ENCODE measurements at regions not wholly inside any gene's neighbourhood (a gene's known extent, or its start where the extent isn't known, plus 50 kb on each side); places are given as distances from the start of the nearest gene placed in this dataset.

DNA sequence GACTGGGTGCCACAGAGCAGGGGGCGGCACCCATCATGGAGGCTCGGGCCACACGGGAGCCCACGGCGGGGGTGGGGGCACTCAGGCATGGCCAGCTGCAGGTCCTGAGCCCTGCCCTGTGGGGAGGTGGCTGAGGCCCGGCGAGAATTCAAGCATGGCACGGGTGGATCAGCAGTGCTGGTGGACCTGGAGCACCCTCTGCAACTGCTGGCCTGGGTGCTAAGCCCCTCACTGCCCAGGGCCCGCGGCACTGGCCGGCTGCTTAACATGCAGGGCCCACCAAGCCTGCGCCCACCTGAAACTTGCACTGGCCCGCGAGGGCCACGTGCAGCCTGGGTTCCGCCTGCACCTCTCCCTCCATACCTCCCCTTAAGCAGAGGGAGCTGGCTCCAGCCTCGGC is 258.6 kb downstream of the CENPC start:
- Histone ChIP-seq H3K4me2 (ENCODE audit: low read depth, low read length) (no peak overlapping the region), H3K9ac (ENCODE audit: insufficient read depth, low read depth, low read length) (no peak overlapping the region), H3K36me3 (replicated peaks in 1 of 2; ENCODE audit: control insufficient read depth in 1 of 2, insufficient read depth in 2 of 2, low read length in 2 of 2) (no peaks in the 10 kb centered on the region), H3K4me1 (ENCODE audit: insufficient read depth, low read length) (no peaks in the 10 kb centered on the region), H3K79me2 (ENCODE audit: insufficient read depth, low read length) (no peaks in the 10 kb centered on the region), H3K4me3 (replicated peaks in 1 of 3; ENCODE audit: insufficient read depth in 1 of 3, low read depth in 2 of 3, low read length in 3 of 3) (no peak overlapping the region), H3K27ac (ENCODE audit: extremely low read length, insufficient read depth, low read length) (no peak overlapping the region), H3K9me3 (ENCODE audit: low read length) (no peaks in the 10 kb centered on the region), H4K20me1 (ENCODE audit: insufficient read depth, low read length) (no peaks in the 10 kb centered on the region), H2AFZ (ENCODE audit: low read length) (no peak overlapping the region), H3K27me3 (ENCODE audit: control insufficient read depth in 1 of 2, insufficient read depth in 2 of 2, low read length in 2 of 2) (no peaks in the 10 kb centered on the region)
- DNase-seq (ENCODE audit: low spot score) (no peak), ATAC-seq (no peak), FAIRE-seq (no peak)
- POLR2A ChIA-PET, result no interaction called here
- in situ Hi-C loops (cut with HindIII; ENCODE audit: extremely low pct_ligation_motif_present, low pct_unique_long_range_greater_than_20kb) (no loop called here), intact Hi-C loops (cut with micrococcal nuclease; ENCODE audit: unreplicated experiment) (no loop called here)
- BruUV-seq (replicated peaks), result no TSS peak
- CTCF ChIA-PET (ENCODE audit: low intra/inter-chr PET ratio, low total read pairs), result no interaction called here
- 0% methylated on average over 1 of the region's 17 CpGs for WGBS (ENCODE audit: low lambda C conversion rate)
- no peak for TF ChIP-seq CHD4 (IDR thresholded peaks at IDR 0.05; ENCODE audit: borderline replicate concordance, low read length)
- no peak for TF ChIP-seq MTF2 (CRISPR knock-in tag; IDR thresholded peaks at IDR 0.05; ENCODE audit: borderline replicate concordance)
- TF ChIP-seq RARA (CRISPR knock-in tag; IDR thresholded peaks at IDR 0.05), result no peak
- TF ChIP-seq, protein P1, sequence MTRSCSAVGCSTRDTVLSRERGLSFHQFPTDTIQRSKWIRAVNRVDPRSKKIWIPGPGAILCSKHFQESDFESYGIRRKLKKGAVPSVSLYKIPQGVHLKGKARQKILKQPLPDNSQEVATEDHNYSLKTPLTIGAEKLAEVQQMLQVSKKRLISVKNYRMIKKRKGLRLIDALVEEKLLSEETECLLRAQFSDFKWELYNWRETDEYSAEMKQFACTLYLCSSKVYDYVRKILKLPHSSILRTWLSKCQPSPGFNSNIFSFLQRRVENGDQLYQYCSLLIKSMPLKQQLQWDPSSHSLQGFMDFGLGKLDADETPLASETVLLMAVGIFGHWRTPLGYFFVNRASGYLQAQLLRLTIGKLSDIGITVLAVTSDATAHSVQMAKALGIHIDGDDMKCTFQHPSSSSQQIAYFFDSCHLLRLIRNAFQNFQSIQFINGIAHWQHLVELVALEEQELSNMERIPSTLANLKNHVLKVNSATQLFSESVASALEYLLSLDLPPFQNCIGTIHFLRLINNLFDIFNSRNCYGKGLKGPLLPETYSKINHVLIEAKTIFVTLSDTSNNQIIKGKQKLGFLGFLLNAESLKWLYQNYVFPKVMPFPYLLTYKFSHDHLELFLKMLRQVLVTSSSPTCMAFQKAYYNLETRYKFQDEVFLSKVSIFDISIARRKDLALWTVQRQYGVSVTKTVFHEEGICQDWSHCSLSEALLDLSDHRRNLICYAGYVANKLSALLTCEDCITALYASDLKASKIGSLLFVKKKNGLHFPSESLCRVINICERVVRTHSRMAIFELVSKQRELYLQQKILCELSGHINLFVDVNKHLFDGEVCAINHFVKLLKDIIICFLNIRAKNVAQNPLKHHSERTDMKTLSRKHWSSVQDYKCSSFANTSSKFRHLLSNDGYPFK (CRISPR knock-in tag; IDR thresholded peaks at IDR 0.05; ENCODE audit: borderline replicate concordance), result no peak
- no peak for TF ChIP-seq MTA3 (CRISPR knock-in tag; IDR thresholded peaks at IDR 0.05)
- TF ChIP-seq RFX5 (IDR thresholded peaks at IDR 0.05; ENCODE audit: low read depth, low read length), result no peak
- TF ChIP-seq, protein P2, sequence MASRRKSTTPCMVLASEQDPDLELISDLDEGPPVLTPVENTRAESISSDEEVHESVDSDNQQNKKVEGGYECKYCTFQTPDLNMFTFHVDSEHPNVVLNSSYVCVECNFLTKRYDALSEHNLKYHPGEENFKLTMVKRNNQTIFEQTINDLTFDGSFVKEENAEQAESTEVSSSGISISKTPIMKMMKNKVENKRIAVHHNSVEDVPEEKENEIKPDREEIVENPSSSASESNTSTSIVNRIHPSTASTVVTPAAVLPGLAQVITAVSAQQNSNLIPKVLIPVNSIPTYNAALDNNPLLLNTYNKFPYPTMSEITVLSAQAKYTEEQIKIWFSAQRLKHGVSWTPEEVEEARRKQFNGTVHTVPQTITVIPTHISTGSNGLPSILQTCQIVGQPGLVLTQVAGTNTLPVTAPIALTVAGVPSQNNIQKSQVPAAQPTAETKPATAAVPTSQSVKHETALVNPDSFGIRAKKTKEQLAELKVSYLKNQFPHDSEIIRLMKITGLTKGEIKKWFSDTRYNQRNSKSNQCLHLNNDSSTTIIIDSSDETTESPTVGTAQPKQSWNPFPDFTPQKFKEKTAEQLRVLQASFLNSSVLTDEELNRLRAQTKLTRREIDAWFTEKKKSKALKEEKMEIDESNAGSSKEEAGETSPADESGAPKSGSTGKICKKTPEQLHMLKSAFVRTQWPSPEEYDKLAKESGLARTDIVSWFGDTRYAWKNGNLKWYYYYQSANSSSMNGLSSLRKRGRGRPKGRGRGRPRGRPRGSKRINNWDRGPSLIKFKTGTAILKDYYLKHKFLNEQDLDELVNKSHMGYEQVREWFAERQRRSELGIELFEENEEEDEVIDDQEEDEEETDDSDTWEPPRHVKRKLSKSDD (CRISPR knock-in tag; IDR thresholded peaks at IDR 0.05; ENCODE audit: low read depth), result no peak
- TF ChIP-seq NR3C1 (CRISPR knock-in tag; IDR thresholded peaks at IDR 0.05), result no peak
- TF ChIP-seq JARID2 (CRISPR knock-in tag; IDR thresholded peaks at IDR 0.05; ENCODE audit: insufficient replicate concordance), result no peak
- no peak for TF ChIP-seq SOX13 (IDR thresholded peaks at IDR 0.05)
- TF ChIP-seq SOX13 (CRISPR knock-in tag; conservative IDR thresholded peaks at IDR 0.05 in 1 of 2, IDR thresholded peaks at IDR 0.05 in 1 of 2), result no peak
- TF ChIP-seq ZMAT3 (CRISPR knock-in tag; conservative IDR thresholded peaks at IDR 0.05), result no peak
- TF ChIP-seq PAX8 (CRISPR knock-in tag; IDR thresholded peaks at IDR 0.05; ENCODE audit: borderline replicate concordance), result no peak
- TF ChIP-seq, protein P3, sequence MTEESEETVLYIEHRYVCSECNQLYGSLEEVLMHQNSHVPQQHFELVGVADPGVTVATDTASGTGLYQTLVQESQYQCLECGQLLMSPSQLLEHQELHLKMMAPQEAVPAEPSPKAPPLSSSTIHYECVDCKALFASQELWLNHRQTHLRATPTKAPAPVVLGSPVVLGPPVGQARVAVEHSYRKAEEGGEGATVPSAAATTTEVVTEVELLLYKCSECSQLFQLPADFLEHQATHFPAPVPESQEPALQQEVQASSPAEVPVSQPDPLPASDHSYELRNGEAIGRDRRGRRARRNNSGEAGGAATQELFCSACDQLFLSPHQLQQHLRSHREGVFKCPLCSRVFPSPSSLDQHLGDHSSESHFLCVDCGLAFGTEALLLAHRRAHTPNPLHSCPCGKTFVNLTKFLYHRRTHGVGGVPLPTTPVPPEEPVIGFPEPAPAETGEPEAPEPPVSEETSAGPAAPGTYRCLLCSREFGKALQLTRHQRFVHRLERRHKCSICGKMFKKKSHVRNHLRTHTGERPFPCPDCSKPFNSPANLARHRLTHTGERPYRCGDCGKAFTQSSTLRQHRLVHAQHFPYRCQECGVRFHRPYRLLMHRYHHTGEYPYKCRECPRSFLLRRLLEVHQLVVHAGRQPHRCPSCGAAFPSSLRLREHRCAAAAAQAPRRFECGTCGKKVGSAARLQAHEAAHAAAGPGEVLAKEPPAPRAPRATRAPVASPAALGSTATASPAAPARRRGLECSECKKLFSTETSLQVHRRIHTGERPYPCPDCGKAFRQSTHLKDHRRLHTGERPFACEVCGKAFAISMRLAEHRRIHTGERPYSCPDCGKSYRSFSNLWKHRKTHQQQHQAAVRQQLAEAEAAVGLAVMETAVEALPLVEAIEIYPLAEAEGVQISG (CRISPR knock-in tag; IDR thresholded peaks at IDR 0.05), result no peak
- no peak for TF ChIP-seq ZNF660 (CRISPR knock-in tag; IDR thresholded peaks at IDR 0.05; ENCODE audit: borderline replicate concordance, low read depth)
- no peak for TF ChIP-seq ESRRA (CRISPR knock-in tag; IDR thresholded peaks at IDR 0.05; ENCODE audit: low read depth)
- TF ChIP-seq MED13 (CRISPR knock-in tag; IDR thresholded peaks at IDR 0.05), result no peak
- no peak for TF ChIP-seq JUND (CRISPR knock-in tag; IDR thresholded peaks at IDR 0.05)

Measured in HepG2 (cell line).